Neural cell (in vitro differentiated cells): ENCODE measurements at regions not wholly inside any gene's neighbourhood (a gene's known extent, or its start where the extent isn't known, plus 50 kb on each side); places are given as distances from the start of the nearest gene placed in this dataset.

ENCODE experiments used
- H2AFZ ChIP-seq: fragments of 200-600, 300-800 bp; sonication (generic), shearing (Covaris generic); 2 replicates; pipeline ENCODE4 v1.6.0; 2014; ENCODE audit warnings: low read depth, mild to moderate bottlenecking, antibody characterized with exemption, low read length, moderate library complexity
- H3F3A ChIP-seq: fragments of 200-600 bp; shearing (Covaris generic); 2 replicates; pipeline ENCODE4 v1.6.1; 2016; ENCODE audit warnings: mild to moderate bottlenecking, moderate library complexity, mixed read lengths, antibody characterized with exemption, low read length; ENCODE audit not compliant: insufficient read depth, poor library complexity, severe bottlenecking
- H3K27ac ChIP-seq: fragments of 200-600, 300-800 bp; sonication (generic), shearing (Covaris generic); 2 replicates; pipeline ENCODE4 v1.5.1; 2014; ENCODE audit warnings: mild to moderate bottlenecking, low read length, moderate library complexity
- H3K27me3 ChIP-seq: fragments of 300-800, 200-600 bp; sonication (generic), shearing (Covaris generic); 2 replicates; pipeline ENCODE4 v1.6.0; 2014; ENCODE audit warnings: mild to moderate bottlenecking, low read depth, low read length, moderate library complexity; ENCODE audit not compliant: insufficient read depth
- H3K36me3 ChIP-seq: fragments of 300-800, 200-600 bp; sonication (generic), shearing (Covaris generic); 2 replicates; pipeline ENCODE4 v1.5.1; 2014; ENCODE audit warnings: mild to moderate bottlenecking, antibody characterized with exemption, low read length, moderate library complexity; ENCODE audit not compliant: insufficient read depth
- H3K4me2 ChIP-seq: fragments of 300-800, 200-600 bp; sonication (generic), shearing (Covaris generic); 2 replicates; pipeline ENCODE4 v1.6.0; 2014; ENCODE audit warnings: mild to moderate bottlenecking, low read length
- H3K4me3 ChIP-seq: fragments of 300-800, 200-600 bp; sonication (generic), shearing (Covaris generic); 2 replicates; pipeline ENCODE4 v1.5.1; 2014; ENCODE audit warnings: mild to moderate bottlenecking, low read length, moderate library complexity
- H3K79me2 ChIP-seq: fragments of 200-600 bp; shearing (Covaris generic); replicated peaks from 2 replicates; pipeline ENCODE4 v1.6.0; 2014; ENCODE audit warnings: mild to moderate bottlenecking, low read length, moderate library complexity; ENCODE audit not compliant: insufficient read depth
- H3K9ac ChIP-seq: fragments of 300-800, 200-600 bp; sonication (generic), shearing (Covaris generic); 2 replicates; pipeline ENCODE4 v1.6.1; 2016; ENCODE audit warnings: mild to moderate bottlenecking, low read length, mixed read lengths
- H3K9me2 ChIP-seq: fragments of 200-600 bp; shearing (Covaris generic); 2 replicates; pipeline ENCODE4 v1.6.1; 2016; ENCODE audit warnings: mild to moderate bottlenecking, low read length, mixed read lengths; ENCODE audit not compliant: insufficient read depth
- H3K9me3 ChIP-seq: fragments of 200-600, 300-800 bp; sonication (generic), shearing (Covaris generic); 2 replicates; pipeline ENCODE4 v1.6.1; 2016; ENCODE audit warnings: mild to moderate bottlenecking, mixed run types, low read length, moderate library complexity, mixed read lengths
- H4K20me1 ChIP-seq: fragments of 200-600 bp; shearing (Covaris generic); 2 replicates; pipeline ENCODE4 v1.6.1; 2016; ENCODE audit warnings: mild to moderate bottlenecking, mixed run types; ENCODE audit not compliant: insufficient read depth
- EP300 ChIP-seq: fragments of 450-650 bp; conservative IDR thresholded peaks from 2 replicates; pipeline ENCODE4 v1.6.1; 2014; ENCODE audit warnings: antibody characterized with exemption, mild to moderate bottlenecking, moderate library complexity; ENCODE audit not compliant: poor library complexity, severe bottlenecking
- EZH2 ChIP-seq: fragments of 200-600, 300-800 bp; shearing (Covaris generic), sonication (generic); IDR thresholded peaks from 2 replicates; pipeline ENCODE4 v1.6.1; 2014; ENCODE audit warnings: antibody characterized with exemption, low read length, borderline replicate concordance, mild to moderate bottlenecking; ENCODE audit not compliant: insufficient read depth, poor library complexity, severe bottlenecking
- MXI1 ChIP-seq: fragments of 450-650 bp; conservative IDR thresholded peaks from 2 replicates; pipeline ENCODE4 v1.6.1; 2014; ENCODE audit warnings: antibody characterized with exemption, mild to moderate bottlenecking; ENCODE audit not compliant: poor library complexity, severe bottlenecking
- POLR2AphosphoS5 ChIP-seq: IDR thresholded peaks from 2 replicates; pipeline ENCODE4 v1.6.1; 2012
- RAD21 ChIP-seq: fragments of 450-650 bp; conservative IDR thresholded peaks from 2 replicates; pipeline ENCODE4 v1.6.1; 2014; ENCODE audit warnings: antibody characterized with exemption, mild to moderate bottlenecking, moderate library complexity
- SMC3 ChIP-seq: fragments of 450-650 bp; conservative IDR thresholded peaks from 2 replicates; pipeline ENCODE4 v1.6.1; 2014; ENCODE audit warnings: antibody characterized with exemption, mild to moderate bottlenecking, moderate library complexity; ENCODE audit not compliant: poor library complexity
- TAF1 ChIP-seq: IDR thresholded peaks from 2 replicates; pipeline ENCODE4 v1.6.1; 2012; ENCODE audit warnings: low read depth
- TF ChIP-seq, protein P1 (sequence below): fragments of 450-650 bp; IDR thresholded peaks from 2 replicates; pipeline ENCODE4 v1.5.1; 2014; ENCODE audit warnings: antibody characterized with exemption, mild to moderate bottlenecking, moderate library complexity; ENCODE audit not compliant: poor library complexity, severe bottlenecking
- TF ChIP-seq, protein P2 (sequence below): IDR thresholded peaks from 2 replicates; pipeline ENCODE4 v1.6.1; 2012; ENCODE audit warnings: borderline replicate concordance

GRCh38 chr7:69435711-69436110 lies 162.6 kb upstream of the AUTS2 start:
- no peaks in the 10 kb centered on the region for H3K79me2 ChIP-seq
- H2AFZ ChIP-seq = no peak overlapping the region
- no peaks in the 10 kb centered on the region for H3K9me3 ChIP-seq
- no peaks in the 10 kb centered on the region for H3F3A ChIP-seq
- no peak overlapping the region for H3K4me2 ChIP-seq
- H3K4me3 ChIP-seq = no peak overlapping the region
- no peaks in the 10 kb centered on the region for H3K27me3 ChIP-seq
- H3K27ac ChIP-seq = no peak overlapping the region
- TF ChIP-seq, protein P1, sequence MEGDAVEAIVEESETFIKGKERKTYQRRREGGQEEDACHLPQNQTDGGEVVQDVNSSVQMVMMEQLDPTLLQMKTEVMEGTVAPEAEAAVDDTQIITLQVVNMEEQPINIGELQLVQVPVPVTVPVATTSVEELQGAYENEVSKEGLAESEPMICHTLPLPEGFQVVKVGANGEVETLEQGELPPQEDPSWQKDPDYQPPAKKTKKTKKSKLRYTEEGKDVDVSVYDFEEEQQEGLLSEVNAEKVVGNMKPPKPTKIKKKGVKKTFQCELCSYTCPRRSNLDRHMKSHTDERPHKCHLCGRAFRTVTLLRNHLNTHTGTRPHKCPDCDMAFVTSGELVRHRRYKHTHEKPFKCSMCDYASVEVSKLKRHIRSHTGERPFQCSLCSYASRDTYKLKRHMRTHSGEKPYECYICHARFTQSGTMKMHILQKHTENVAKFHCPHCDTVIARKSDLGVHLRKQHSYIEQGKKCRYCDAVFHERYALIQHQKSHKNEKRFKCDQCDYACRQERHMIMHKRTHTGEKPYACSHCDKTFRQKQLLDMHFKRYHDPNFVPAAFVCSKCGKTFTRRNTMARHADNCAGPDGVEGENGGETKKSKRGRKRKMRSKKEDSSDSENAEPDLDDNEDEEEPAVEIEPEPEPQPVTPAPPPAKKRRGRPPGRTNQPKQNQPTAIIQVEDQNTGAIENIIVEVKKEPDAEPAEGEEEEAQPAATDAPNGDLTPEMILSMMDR = no peak
- TF ChIP-seq RAD21 (no peak), MXI1 (no peak), EP300 (no peak), POLR2AphosphoS5 (no peak), TAF1 (no peak), EZH2 (no peak), SMC3 (no peak)
- TF ChIP-seq, protein P2, sequence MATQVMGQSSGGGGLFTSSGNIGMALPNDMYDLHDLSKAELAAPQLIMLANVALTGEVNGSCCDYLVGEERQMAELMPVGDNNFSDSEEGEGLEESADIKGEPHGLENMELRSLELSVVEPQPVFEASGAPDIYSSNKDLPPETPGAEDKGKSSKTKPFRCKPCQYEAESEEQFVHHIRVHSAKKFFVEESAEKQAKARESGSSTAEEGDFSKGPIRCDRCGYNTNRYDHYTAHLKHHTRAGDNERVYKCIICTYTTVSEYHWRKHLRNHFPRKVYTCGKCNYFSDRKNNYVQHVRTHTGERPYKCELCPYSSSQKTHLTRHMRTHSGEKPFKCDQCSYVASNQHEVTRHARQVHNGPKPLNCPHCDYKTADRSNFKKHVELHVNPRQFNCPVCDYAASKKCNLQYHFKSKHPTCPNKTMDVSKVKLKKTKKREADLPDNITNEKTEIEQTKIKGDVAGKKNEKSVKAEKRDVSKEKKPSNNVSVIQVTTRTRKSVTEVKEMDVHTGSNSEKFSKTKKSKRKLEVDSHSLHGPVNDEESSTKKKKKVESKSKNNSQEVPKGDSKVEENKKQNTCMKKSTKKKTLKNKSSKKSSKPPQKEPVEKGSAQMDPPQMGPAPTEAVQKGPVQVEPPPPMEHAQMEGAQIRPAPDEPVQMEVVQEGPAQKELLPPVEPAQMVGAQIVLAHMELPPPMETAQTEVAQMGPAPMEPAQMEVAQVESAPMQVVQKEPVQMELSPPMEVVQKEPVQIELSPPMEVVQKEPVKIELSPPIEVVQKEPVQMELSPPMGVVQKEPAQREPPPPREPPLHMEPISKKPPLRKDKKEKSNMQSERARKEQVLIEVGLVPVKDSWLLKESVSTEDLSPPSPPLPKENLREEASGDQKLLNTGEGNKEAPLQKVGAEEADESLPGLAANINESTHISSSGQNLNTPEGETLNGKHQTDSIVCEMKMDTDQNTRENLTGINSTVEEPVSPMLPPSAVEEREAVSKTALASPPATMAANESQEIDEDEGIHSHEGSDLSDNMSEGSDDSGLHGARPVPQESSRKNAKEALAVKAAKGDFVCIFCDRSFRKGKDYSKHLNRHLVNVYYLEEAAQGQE = no peak
- H4K20me1 ChIP-seq = no peaks in the 10 kb centered on the region
- no peak overlapping the region for H3K9ac ChIP-seq
- H3K9me2 ChIP-seq = no peaks in the 10 kb centered on the region
- no peaks in the 10 kb centered on the region for H3K36me3 ChIP-seq

DNA sequence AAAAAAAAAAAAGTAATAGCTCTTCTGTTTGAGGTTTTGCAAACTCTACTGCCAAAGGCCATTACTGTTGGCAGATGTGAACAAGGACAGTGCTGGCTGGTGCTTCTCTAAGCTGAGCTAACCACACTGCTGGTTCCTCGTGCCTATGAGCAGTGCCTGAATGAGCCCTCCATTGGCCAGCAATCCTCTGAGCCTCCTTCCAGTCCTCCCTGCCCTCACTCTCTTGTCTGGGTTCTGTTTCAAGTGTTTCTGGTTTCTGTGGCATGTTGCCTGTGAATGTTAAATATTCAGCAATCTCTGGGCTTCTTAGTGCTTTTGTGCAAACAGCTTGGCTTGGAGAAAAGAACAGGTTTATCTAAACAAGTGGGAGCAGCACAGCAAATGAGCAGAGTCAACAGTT lies 161.3 kb upstream of the AUTS2 start:
- H3K9ac ChIP-seq = no peak overlapping the region
- no peaks in the 10 kb centered on the region for H3K79me2 ChIP-seq

More for the DNA sequence above, 161.3 kb upstream of the AUTS2 start:
- no peak overlapping the region for H3K4me3 ChIP-seq
- TF ChIP-seq, protein P2 = no peak
- no peak for TF ChIP-seq EP300
- no peak overlapping the region for H2AFZ ChIP-seq
- H3K9me2 ChIP-seq = no peaks in the 10 kb centered on the region
- H3F3A ChIP-seq = no peaks in the 10 kb centered on the region
- H3K4me2 ChIP-seq = no peak overlapping the region
- H3K9me3 ChIP-seq = no peaks in the 10 kb centered on the region
- H4K20me1 ChIP-seq = no peaks in the 10 kb centered on the region
- no peaks in the 10 kb centered on the region for H3K36me3 ChIP-seq
- no peaks in the 10 kb centered on the region for H3K27me3 ChIP-seq
- no peak overlapping the region for H3K27ac ChIP-seq
